Lower leg skin (tissue), 3 donors: ENCODE measurements at regions not wholly inside any gene's neighbourhood (a gene's known extent, or its start where the extent isn't known, plus 50 kb on each side); places are given as distances from the start of the nearest gene placed in this dataset.

ENCODE experiments used
- POLR2A ChIP-seq, 2 donors: fragments of 450-650 bp; IDR thresholded peaks; one replicate each; pipeline ENCODE4 v1.6.1; 2016 to 2017; ENCODE audit warnings: antibody characterized with exemption in 2 of 2, mild to moderate bottlenecking in 1 of 2, moderate library complexity in 1 of 2
- TF ChIP-seq, protein P1 (sequence below), 3 donors: fragments of 450-650 bp; IDR thresholded peaks; one replicate each; pipeline ENCODE4 v1.5.1; 2016; ENCODE audit warnings: antibody characterized with exemption in 3 of 3, mild to moderate bottlenecking in 3 of 3, moderate library complexity in 2 of 3

DNA sequence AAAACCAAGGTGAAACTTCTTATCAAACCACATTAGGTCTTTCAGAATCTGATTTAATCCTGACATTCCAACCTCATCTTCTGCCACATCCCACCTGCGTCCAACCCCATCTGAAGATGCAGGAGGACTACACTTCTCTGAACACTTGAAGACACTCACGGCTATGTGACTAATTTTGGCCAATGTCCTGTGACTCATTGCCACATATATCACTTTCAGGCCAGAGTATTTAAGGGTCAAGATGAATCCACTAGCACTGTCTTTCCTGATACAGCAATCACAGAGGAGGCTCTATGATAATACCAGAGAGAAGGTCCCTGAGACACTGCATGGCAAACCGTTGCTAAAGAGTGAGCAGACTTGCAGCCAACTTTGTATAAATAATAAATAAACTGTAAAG lies 323.4 kb downstream of the NR2F1-AS1 start:
- TF ChIP-seq, protein P1, sequence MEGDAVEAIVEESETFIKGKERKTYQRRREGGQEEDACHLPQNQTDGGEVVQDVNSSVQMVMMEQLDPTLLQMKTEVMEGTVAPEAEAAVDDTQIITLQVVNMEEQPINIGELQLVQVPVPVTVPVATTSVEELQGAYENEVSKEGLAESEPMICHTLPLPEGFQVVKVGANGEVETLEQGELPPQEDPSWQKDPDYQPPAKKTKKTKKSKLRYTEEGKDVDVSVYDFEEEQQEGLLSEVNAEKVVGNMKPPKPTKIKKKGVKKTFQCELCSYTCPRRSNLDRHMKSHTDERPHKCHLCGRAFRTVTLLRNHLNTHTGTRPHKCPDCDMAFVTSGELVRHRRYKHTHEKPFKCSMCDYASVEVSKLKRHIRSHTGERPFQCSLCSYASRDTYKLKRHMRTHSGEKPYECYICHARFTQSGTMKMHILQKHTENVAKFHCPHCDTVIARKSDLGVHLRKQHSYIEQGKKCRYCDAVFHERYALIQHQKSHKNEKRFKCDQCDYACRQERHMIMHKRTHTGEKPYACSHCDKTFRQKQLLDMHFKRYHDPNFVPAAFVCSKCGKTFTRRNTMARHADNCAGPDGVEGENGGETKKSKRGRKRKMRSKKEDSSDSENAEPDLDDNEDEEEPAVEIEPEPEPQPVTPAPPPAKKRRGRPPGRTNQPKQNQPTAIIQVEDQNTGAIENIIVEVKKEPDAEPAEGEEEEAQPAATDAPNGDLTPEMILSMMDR (IDR thresholded peaks at IDR 0.05), result no peak
- TF ChIP-seq POLR2A (IDR thresholded peaks at IDR 0.05), result no peak
